H9 (cell line): ENCODE measurements at regions not wholly inside any gene's neighbourhood (a gene's known extent, or its start where the extent isn't known, plus 50 kb on each side); places are given as distances from the start of the nearest gene placed in this dataset.
A peak's percentile ranks its signal among the peaks of the same experiment; 100 is the strongest.

Experiments used
- DNase-seq: peaks from one replicate; pipeline ENCODE4 v3.0.0-alpha.2; 2017
- H2AFZ ChIP-seq: one replicate; pipeline ENCODE4 v1.6.1; 2013; ENCODE audit warnings: mild to moderate bottlenecking, low read length, control low read depth, moderate library complexity
- H2AK5ac ChIP-seq: 2 replicates; pipeline ENCODE4 v1.6.1; 2013; ENCODE audit warnings: low read length, control low read depth, mixed read lengths; ENCODE audit not compliant: insufficient read length
- H2BK120ac ChIP-seq: one replicate; pipeline ENCODE4 v1.6.1; 2013; ENCODE audit warnings: low read depth, mild to moderate bottlenecking, low read length, control low read depth, inconsistent platforms; ENCODE audit not compliant: poor library complexity, severe bottlenecking
- H2BK12ac ChIP-seq: 2 replicates; pipeline ENCODE4 v1.6.1; 2013; ENCODE audit warnings: low read length, control low read depth, mixed read lengths, low read depth; ENCODE audit not compliant: insufficient read length
- H2BK15ac ChIP-seq: 2 replicates; pipeline ENCODE4 v1.6.1; 2013; ENCODE audit warnings: low read depth, low read length, control low read depth
- H2BK20ac ChIP-seq: one replicate; pipeline ENCODE4 v1.6.1; 2013; ENCODE audit warnings: low read depth, mild to moderate bottlenecking, low read length, control low read depth, inconsistent platforms; ENCODE audit not compliant: poor library complexity, severe bottlenecking
- H2BK5ac ChIP-seq: 2 replicates; pipeline ENCODE4 v1.6.1; 2013; ENCODE audit warnings: low read length, control low read depth, mixed read lengths; ENCODE audit not compliant: insufficient read length
- H3K14ac ChIP-seq: 2 replicates; pipeline ENCODE4 v1.6.1; 2013; ENCODE audit warnings: low read length, control low read depth; ENCODE audit not compliant: insufficient read depth
- H3K18ac ChIP-seq: 2 replicates; pipeline ENCODE4 v1.6.1; 2013; ENCODE audit warnings: low read depth, mild to moderate bottlenecking, mixed read lengths, low read length, control low read depth; ENCODE audit not compliant: insufficient read length
- H3K23ac ChIP-seq: 2 replicates; pipeline ENCODE4 v1.6.1; 2013; ENCODE audit warnings: low read length, control low read depth, mixed read lengths, low read depth; ENCODE audit not compliant: insufficient read length
- H3K23me2 ChIP-seq: 2 replicates; pipeline ENCODE4 v1.6.1; 2013; ENCODE audit warnings: low read depth, mild to moderate bottlenecking, mixed read lengths, low read length, control low read depth; ENCODE audit not compliant: insufficient read length, poor library complexity, severe bottlenecking
- H3K27ac ChIP-seq: 2 replicates; pipeline ENCODE4 v1.5.1; 2013; ENCODE audit warnings: low read length, control low read depth, mixed read lengths, low read depth; ENCODE audit not compliant: insufficient read length
- H3K27me3 ChIP-seq: 2 replicates; pipeline ENCODE4 v1.6.1; 2013; ENCODE audit warnings: low read length, control low read depth, inconsistent platforms; ENCODE audit not compliant: insufficient read depth
- H3K4ac ChIP-seq: 2 replicates; pipeline ENCODE4 v1.6.1; 2013; ENCODE audit warnings: low read depth, mild to moderate bottlenecking, control low read depth, inconsistent platforms, low read length, moderate library complexity
- H3K4me1 ChIP-seq: 2 replicates; pipeline ENCODE4 v1.6.1; 2013; ENCODE audit warnings: low read length, control low read depth, inconsistent platforms; ENCODE audit not compliant: insufficient read depth
- H3K4me2 ChIP-seq: 2 replicates; pipeline ENCODE4 v1.6.1; 2013; ENCODE audit warnings: low read length, control low read depth, mixed read lengths; ENCODE audit not compliant: insufficient read length, insufficient read depth
- H3K56ac ChIP-seq: 2 replicates; pipeline ENCODE4 v1.6.1; 2013; ENCODE audit warnings: low read depth, mild to moderate bottlenecking, mixed read lengths, low read length, control low read depth; ENCODE audit not compliant: insufficient read length
- H3K79me1 ChIP-seq: 2 replicates; pipeline ENCODE4 v1.6.1; 2013; ENCODE audit warnings: low read depth, mild to moderate bottlenecking, moderate library complexity, low read length, control low read depth, inconsistent platforms; ENCODE audit not compliant: insufficient read depth, poor library complexity, severe bottlenecking
- H3K79me2 ChIP-seq: 2 replicates; pipeline ENCODE4 v1.6.1; 2013; ENCODE audit warnings: low read length, control low read depth, inconsistent platforms; ENCODE audit not compliant: insufficient read depth
- H3K9ac ChIP-seq: 2 replicates; pipeline ENCODE4 v1.6.1; 2013; ENCODE audit warnings: low read length, control low read depth, mixed read lengths; ENCODE audit not compliant: insufficient read length; ENCODE audit errors: extremely low read depth
- H3K9me3 ChIP-seq: one replicate; pipeline ENCODE4 v1.6.1; 2013; ENCODE audit warnings: low read depth, low read length, inconsistent platforms; ENCODE audit not compliant: control insufficient read depth
- H3T11ph ChIP-seq: one replicate; pipeline ENCODE4 v1.6.1; 2013; ENCODE audit warnings: mild to moderate bottlenecking, low read length, control low read depth, inconsistent platforms
- H4K20me1 ChIP-seq: one replicate; pipeline ENCODE4 v1.6.1; 2013; ENCODE audit not compliant: control insufficient read depth, insufficient read length, insufficient read depth
- H4K5ac ChIP-seq: 2 replicates; pipeline ENCODE4 v1.6.1; 2013; ENCODE audit warnings: low read depth, mild to moderate bottlenecking, mixed read lengths, low read length, control low read depth; ENCODE audit not compliant: insufficient read length
- H4K8ac ChIP-seq: replicated peaks from 2 replicates; pipeline ENCODE4 v1.6.1; 2013; ENCODE audit warnings: low read length, control low read depth, mixed read lengths, low read depth; ENCODE audit not compliant: insufficient read length
- H4K91ac ChIP-seq: 2 replicates; pipeline ENCODE4 v1.6.1; 2013; ENCODE audit warnings: low read depth, mild to moderate bottlenecking, moderate library complexity, mixed read lengths, low read length, control low read depth; ENCODE audit not compliant: insufficient read length
- H3K27ac Mint-ChIP-seq, 3 experiments: 2 replicates in 2 of 3; 3 replicates in 1 of 3; pipeline ENCODE4 v1.8.0; 2020 to 2021; ENCODE audit warnings: mixed read lengths in 3 of 3, mild to moderate bottlenecking in 1 of 3, moderate library complexity in 1 of 3
- H3K27me3 Mint-ChIP-seq: 2 replicates; pipeline ENCODE4 v1.8.0; 2021; ENCODE audit warnings: low read depth, mild to moderate bottlenecking, moderate library complexity, mixed read lengths
- H3K36me3 Mint-ChIP-seq, 3 experiments: 2 replicates in 2 of 3; 3 replicates in 1 of 3; pipeline ENCODE4 v1.8.0; 2020 to 2021; ENCODE audit warnings: low read depth in 3 of 3, mixed read lengths in 3 of 3; ENCODE audit not compliant: insufficient read depth in 1 of 3
- H3K4me1 Mint-ChIP-seq, 2 experiments: 2 replicates each; pipeline ENCODE4 v1.8.0; 2020; ENCODE audit warnings: mixed read lengths in 2 of 2
- H3K4me3 Mint-ChIP-seq, 2 experiments: 2 replicates in 1 of 2; 3 replicates in 1 of 2; pipeline ENCODE4 v1.8.0; 2020 to 2021; ENCODE audit warnings: mild to moderate bottlenecking in 2 of 2, mixed read lengths in 2 of 2, moderate library complexity in 1 of 2
- H3K9me3 Mint-ChIP-seq, 2 experiments: 2 replicates in 1 of 2; 3 replicates in 1 of 2; pipeline ENCODE4 v1.8.0; 2020; ENCODE audit warnings: mild to moderate bottlenecking in 2 of 2, mixed read lengths in 2 of 2, moderate library complexity in 1 of 2
- WGBS: extraction: QIAGEN DNeasy Blood & Tissue Kit; methylation state at CpG from one replicate; pipeline ENCODE4 v1.1.7; 2013; ENCODE audit warnings: missing lambda C conversion rate, low lambda C conversion rate, mixed read lengths; ENCODE audit not compliant: insufficient read length; ENCODE audit errors: extremely low coverage; 5-methylcytosine and 5-hydroxymethylcytosine counted together
- TF ChIP-seq, protein P1 (sequence below): fragments of 200-600 bp; sonication (generic); conservative IDR thresholded peaks from 3 replicates; pipeline ENCODE4 v1.8.0; 2021; ENCODE audit warnings: antibody characterized with exemption, mild to moderate bottlenecking

- Mint-ChIP-seq H3K4me1 (peaks cover 42 to 47% of the 10 kb centered on the region in 2 experiments), H3K36me3 (no peaks in the 10 kb centered on the region; a peak in 3 of 7 replicates), H3K9me3 (no peaks in the 10 kb centered on the region), H3K4me3 (peak overlapping the region in 1 of 2 experiments; percentile 55; a peak in 2 of 5 replicates), H3K27me3 (no peaks in the 10 kb centered on the region; the same call in 1 of the 2 replicates), H3K27ac (peak overlapping the region; percentile 65 to 93 (median 92))
- H3K79me2 ChIP-seq = no peaks in the 10 kb centered on the region
- TF ChIP-seq, protein P1, sequence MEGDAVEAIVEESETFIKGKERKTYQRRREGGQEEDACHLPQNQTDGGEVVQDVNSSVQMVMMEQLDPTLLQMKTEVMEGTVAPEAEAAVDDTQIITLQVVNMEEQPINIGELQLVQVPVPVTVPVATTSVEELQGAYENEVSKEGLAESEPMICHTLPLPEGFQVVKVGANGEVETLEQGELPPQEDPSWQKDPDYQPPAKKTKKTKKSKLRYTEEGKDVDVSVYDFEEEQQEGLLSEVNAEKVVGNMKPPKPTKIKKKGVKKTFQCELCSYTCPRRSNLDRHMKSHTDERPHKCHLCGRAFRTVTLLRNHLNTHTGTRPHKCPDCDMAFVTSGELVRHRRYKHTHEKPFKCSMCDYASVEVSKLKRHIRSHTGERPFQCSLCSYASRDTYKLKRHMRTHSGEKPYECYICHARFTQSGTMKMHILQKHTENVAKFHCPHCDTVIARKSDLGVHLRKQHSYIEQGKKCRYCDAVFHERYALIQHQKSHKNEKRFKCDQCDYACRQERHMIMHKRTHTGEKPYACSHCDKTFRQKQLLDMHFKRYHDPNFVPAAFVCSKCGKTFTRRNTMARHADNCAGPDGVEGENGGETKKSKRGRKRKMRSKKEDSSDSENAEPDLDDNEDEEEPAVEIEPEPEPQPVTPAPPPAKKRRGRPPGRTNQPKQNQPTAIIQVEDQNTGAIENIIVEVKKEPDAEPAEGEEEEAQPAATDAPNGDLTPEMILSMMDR = no peak
- H3T11ph ChIP-seq = no peak overlapping the region
- peak overlapping the region; percentile 80 for H3K27ac ChIP-seq
- no peak overlapping the region for H3K4ac ChIP-seq
- H4K8ac ChIP-seq = no peak overlapping the region
- peaks cover 2% of the 10 kb centered on the region for H3K23me2 ChIP-seq
- no peak overlapping the region for H2BK20ac ChIP-seq
- H2BK120ac ChIP-seq = peak overlapping the region; percentile 50
- no peak overlapping the region for H2BK15ac ChIP-seq
- WGBS = no CpG with 5 or more reads among the region's 2 CpGs
- H3K18ac ChIP-seq = peak overlapping the region; percentile 27
- no peak overlapping the region; the same call in 1 of the 2 replicates for H3K14ac ChIP-seq
- H4K91ac ChIP-seq = no peak overlapping the region
- peaks cover 4% of the 10 kb centered on the region; the same call in 1 of the 2 replicates for H3K4me1 ChIP-seq
- H4K5ac ChIP-seq = no peak overlapping the region
- no peaks in the 10 kb centered on the region for H3K79me1 ChIP-seq
- no peaks in the 10 kb centered on the region for H3K27me3 ChIP-seq
- H2AFZ ChIP-seq = no peak overlapping the region
- peak overlapping the region; percentile 44 for H3K4me2 ChIP-seq
- H2BK5ac ChIP-seq = no peak overlapping the region
- no peaks in the 10 kb centered on the region for H4K20me1 ChIP-seq
- no peak for DNase-seq
- no peak overlapping the region for H3K23ac ChIP-seq
- no peak overlapping the region for H2BK12ac ChIP-seq
- no peaks in the 10 kb centered on the region for H3K9me3 ChIP-seq
- H2AK5ac ChIP-seq = no peak overlapping the region
- no peak overlapping the region for H3K56ac ChIP-seq
- H3K9ac ChIP-seq = no peak overlapping the region
Observed at GRCh38 chr5:157965040-157965678, 106.2 kb upstream of the CLINT1 start.
